DOHH2 (cell line): ENCODE measurements at regions not wholly inside any gene's neighbourhood (a gene's known extent, or its start where the extent isn't known, plus 50 kb on each side); places are given as distances from the start of the nearest gene placed in this dataset.

Experiments used
- CTCF ChIP-seq: fragments of 200-600 bp; sonication (generic); IDR thresholded peaks from one replicate; pipeline ENCODE4 v1.5.1; 2014; ENCODE audit warnings: antibody characterized with exemption, mild to moderate bottlenecking, low read depth, low read length; ENCODE audit not compliant: poor library complexity, severe bottlenecking
- EZH2phosphoT487 ChIP-seq: fragments of 200-600 bp; sonication (generic); IDR thresholded peaks from 2 replicates; pipeline ENCODE4 v1.6.1; 2017; ENCODE audit warnings: borderline replicate concordance, mild to moderate bottlenecking, antibody characterized with exemption, low read length, moderate library complexity, mixed read lengths

DNA sequence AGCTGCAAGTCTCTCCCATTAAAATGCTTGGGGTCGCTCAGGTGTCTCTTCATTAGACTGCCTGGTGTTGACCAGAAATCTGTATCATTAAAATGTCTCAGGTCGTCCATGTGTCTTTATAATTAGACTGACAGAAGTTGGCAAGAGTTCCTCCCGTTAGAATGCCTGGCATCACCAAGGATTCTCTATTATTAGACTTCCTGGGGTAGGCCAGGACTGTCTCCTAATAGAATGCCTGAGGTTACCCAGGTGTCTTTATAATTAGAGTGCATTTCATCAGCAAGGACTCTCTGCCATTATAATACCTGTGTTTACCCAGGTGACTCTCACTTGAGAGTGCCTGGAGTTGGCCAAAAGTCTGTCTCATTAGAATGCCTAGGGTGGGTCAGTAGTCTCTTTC is 1537.2 kb downstream of the UQCRFS1 start:
- TF ChIP-seq CTCF = no peak
- TF ChIP-seq EZH2phosphoT487 = no peak
